H9 (cell line): ENCODE measurements at regions not wholly inside any gene's neighbourhood (a gene's known extent, or its start where the extent isn't known, plus 50 kb on each side); places are given as distances from the start of the nearest gene placed in this dataset.
"Not testable (repeated sequence)": the region's sequence is repeated elsewhere in the genome, so short reads cannot be mapped to it uniquely, and the experiment has no call there.

Source experiments
- DNase-seq: peaks from one replicate; pipeline ENCODE4 v3.0.0-alpha.2; 2017
- H2AFZ ChIP-seq: one replicate; pipeline ENCODE4 v1.6.1; 2013; ENCODE audit warnings: mild to moderate bottlenecking, low read length, control low read depth, moderate library complexity
- H2AK5ac ChIP-seq: 2 replicates; pipeline ENCODE4 v1.6.1; 2013; ENCODE audit warnings: low read length, control low read depth, mixed read lengths; ENCODE audit not compliant: insufficient read length
- H2BK120ac ChIP-seq: one replicate; pipeline ENCODE4 v1.6.1; 2013; ENCODE audit warnings: low read depth, mild to moderate bottlenecking, low read length, control low read depth, inconsistent platforms; ENCODE audit not compliant: poor library complexity, severe bottlenecking
- H2BK12ac ChIP-seq: 2 replicates; pipeline ENCODE4 v1.6.1; 2013; ENCODE audit warnings: low read length, control low read depth, mixed read lengths, low read depth; ENCODE audit not compliant: insufficient read length
- H2BK15ac ChIP-seq: 2 replicates; pipeline ENCODE4 v1.6.1; 2013; ENCODE audit warnings: low read depth, low read length, control low read depth
- H2BK20ac ChIP-seq: one replicate; pipeline ENCODE4 v1.6.1; 2013; ENCODE audit warnings: low read depth, mild to moderate bottlenecking, low read length, control low read depth, inconsistent platforms; ENCODE audit not compliant: poor library complexity, severe bottlenecking
- H2BK5ac ChIP-seq: 2 replicates; pipeline ENCODE4 v1.6.1; 2013; ENCODE audit warnings: low read length, control low read depth, mixed read lengths; ENCODE audit not compliant: insufficient read length
- H3K14ac ChIP-seq: 2 replicates; pipeline ENCODE4 v1.6.1; 2013; ENCODE audit warnings: low read length, control low read depth; ENCODE audit not compliant: insufficient read depth
- H3K18ac ChIP-seq: 2 replicates; pipeline ENCODE4 v1.6.1; 2013; ENCODE audit warnings: low read depth, mild to moderate bottlenecking, mixed read lengths, low read length, control low read depth; ENCODE audit not compliant: insufficient read length
- H3K23ac ChIP-seq: 2 replicates; pipeline ENCODE4 v1.6.1; 2013; ENCODE audit warnings: low read length, control low read depth, mixed read lengths, low read depth; ENCODE audit not compliant: insufficient read length
- H3K23me2 ChIP-seq: 2 replicates; pipeline ENCODE4 v1.6.1; 2013; ENCODE audit warnings: low read depth, mild to moderate bottlenecking, mixed read lengths, low read length, control low read depth; ENCODE audit not compliant: insufficient read length, poor library complexity, severe bottlenecking
- H3K27ac ChIP-seq: 2 replicates; pipeline ENCODE4 v1.5.1; 2013; ENCODE audit warnings: low read length, control low read depth, mixed read lengths, low read depth; ENCODE audit not compliant: insufficient read length
- H3K27me3 ChIP-seq: 2 replicates; pipeline ENCODE4 v1.6.1; 2013; ENCODE audit warnings: low read length, control low read depth, inconsistent platforms; ENCODE audit not compliant: insufficient read depth
- H3K4ac ChIP-seq: 2 replicates; pipeline ENCODE4 v1.6.1; 2013; ENCODE audit warnings: low read depth, mild to moderate bottlenecking, control low read depth, inconsistent platforms, low read length, moderate library complexity
- H3K4me1 ChIP-seq: 2 replicates; pipeline ENCODE4 v1.6.1; 2013; ENCODE audit warnings: low read length, control low read depth, inconsistent platforms; ENCODE audit not compliant: insufficient read depth
- H3K4me2 ChIP-seq: 2 replicates; pipeline ENCODE4 v1.6.1; 2013; ENCODE audit warnings: low read length, control low read depth, mixed read lengths; ENCODE audit not compliant: insufficient read length, insufficient read depth
- H3K56ac ChIP-seq: 2 replicates; pipeline ENCODE4 v1.6.1; 2013; ENCODE audit warnings: low read depth, mild to moderate bottlenecking, mixed read lengths, low read length, control low read depth; ENCODE audit not compliant: insufficient read length
- H3K79me1 ChIP-seq: 2 replicates; pipeline ENCODE4 v1.6.1; 2013; ENCODE audit warnings: low read depth, mild to moderate bottlenecking, moderate library complexity, low read length, control low read depth, inconsistent platforms; ENCODE audit not compliant: insufficient read depth, poor library complexity, severe bottlenecking
- H3K79me2 ChIP-seq: 2 replicates; pipeline ENCODE4 v1.6.1; 2013; ENCODE audit warnings: low read length, control low read depth, inconsistent platforms; ENCODE audit not compliant: insufficient read depth
- H3K9ac ChIP-seq: 2 replicates; pipeline ENCODE4 v1.6.1; 2013; ENCODE audit warnings: low read length, control low read depth, mixed read lengths; ENCODE audit not compliant: insufficient read length; ENCODE audit errors: extremely low read depth
- H3K9me3 ChIP-seq: one replicate; pipeline ENCODE4 v1.6.1; 2013; ENCODE audit warnings: low read depth, low read length, inconsistent platforms; ENCODE audit not compliant: control insufficient read depth
- H3T11ph ChIP-seq: one replicate; pipeline ENCODE4 v1.6.1; 2013; ENCODE audit warnings: mild to moderate bottlenecking, low read length, control low read depth, inconsistent platforms
- H4K20me1 ChIP-seq: one replicate; pipeline ENCODE4 v1.6.1; 2013; ENCODE audit not compliant: control insufficient read depth, insufficient read length, insufficient read depth
- H4K5ac ChIP-seq: 2 replicates; pipeline ENCODE4 v1.6.1; 2013; ENCODE audit warnings: low read depth, mild to moderate bottlenecking, mixed read lengths, low read length, control low read depth; ENCODE audit not compliant: insufficient read length
- H4K8ac ChIP-seq: replicated peaks from 2 replicates; pipeline ENCODE4 v1.6.1; 2013; ENCODE audit warnings: low read length, control low read depth, mixed read lengths, low read depth; ENCODE audit not compliant: insufficient read length
- H4K91ac ChIP-seq: 2 replicates; pipeline ENCODE4 v1.6.1; 2013; ENCODE audit warnings: low read depth, mild to moderate bottlenecking, moderate library complexity, mixed read lengths, low read length, control low read depth; ENCODE audit not compliant: insufficient read length
- H3K27ac Mint-ChIP-seq, 3 experiments: 2 replicates in 2 of 3; 3 replicates in 1 of 3; pipeline ENCODE4 v1.8.0; 2020 to 2021; ENCODE audit warnings: mixed read lengths in 3 of 3, mild to moderate bottlenecking in 1 of 3, moderate library complexity in 1 of 3
- H3K27me3 Mint-ChIP-seq: 2 replicates; pipeline ENCODE4 v1.8.0; 2021; ENCODE audit warnings: low read depth, mild to moderate bottlenecking, moderate library complexity, mixed read lengths
- H3K36me3 Mint-ChIP-seq, 3 experiments: 2 replicates in 2 of 3; 3 replicates in 1 of 3; pipeline ENCODE4 v1.8.0; 2020 to 2021; ENCODE audit warnings: low read depth in 3 of 3, mixed read lengths in 3 of 3; ENCODE audit not compliant: insufficient read depth in 1 of 3
- H3K4me1 Mint-ChIP-seq, 2 experiments: 2 replicates each; pipeline ENCODE4 v1.8.0; 2020; ENCODE audit warnings: mixed read lengths in 2 of 2
- H3K4me3 Mint-ChIP-seq, 2 experiments: 2 replicates in 1 of 2; 3 replicates in 1 of 2; pipeline ENCODE4 v1.8.0; 2020 to 2021; ENCODE audit warnings: mild to moderate bottlenecking in 2 of 2, mixed read lengths in 2 of 2, moderate library complexity in 1 of 2
- H3K9me3 Mint-ChIP-seq, 2 experiments: 2 replicates in 1 of 2; 3 replicates in 1 of 2; pipeline ENCODE4 v1.8.0; 2020; ENCODE audit warnings: mild to moderate bottlenecking in 2 of 2, mixed read lengths in 2 of 2, moderate library complexity in 1 of 2
- WGBS: extraction: QIAGEN DNeasy Blood & Tissue Kit; methylation state at CpG from one replicate; pipeline ENCODE4 v1.1.7; 2013; ENCODE audit warnings: missing lambda C conversion rate, low lambda C conversion rate, mixed read lengths; ENCODE audit not compliant: insufficient read length; ENCODE audit errors: extremely low coverage; 5-methylcytosine and 5-hydroxymethylcytosine counted together
- TF ChIP-seq, protein P1 (sequence below): fragments of 200-600 bp; sonication (generic); conservative IDR thresholded peaks from 3 replicates; pipeline ENCODE4 v1.8.0; 2021; ENCODE audit warnings: antibody characterized with exemption, mild to moderate bottlenecking

DNA sequence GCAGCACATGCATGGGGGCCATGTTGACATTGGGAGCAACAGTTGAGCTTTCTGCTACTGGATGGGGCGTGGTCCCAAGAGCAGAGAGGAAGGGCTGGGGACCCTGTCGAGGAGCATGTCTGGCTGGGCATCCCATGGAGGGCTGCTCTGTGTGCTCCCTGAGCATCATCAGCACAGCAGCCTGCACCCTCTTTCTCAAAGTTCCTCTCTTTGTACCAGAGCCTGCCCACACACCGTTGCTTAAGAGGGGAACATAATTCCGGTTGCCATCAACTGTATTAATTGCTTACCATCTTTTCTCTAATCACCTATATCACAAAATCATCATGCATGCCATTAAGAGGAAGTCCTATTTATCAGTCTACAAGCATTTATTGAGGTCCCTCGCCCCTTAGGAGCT lies 55.2 kb upstream of the DIRAS2 start:
- Mint-ChIP-seq H3K4me1 (peaks cover 3 to 4% of the 10 kb centered on the region in 2 experiments; a peak in 2 of 4 replicates), H3K27me3 (peaks cover 14% of the 10 kb centered on the region), H3K9me3 (no peaks in the 10 kb centered on the region; a peak in 1 of 5 replicates), H3K36me3 (no peaks in the 10 kb centered on the region), H3K4me3 (no peak overlapping the region), H3K27ac (no peak overlapping the region)
- Histone ChIP-seq H2BK5ac (no peak overlapping the region), H3T11ph (no peak overlapping the region), H3K23ac (no peak overlapping the region), H3K18ac (no peak overlapping the region), H3K27me3 (no peaks in the 10 kb centered on the region), H4K5ac (no peak overlapping the region), H3K9me3 (no peaks in the 10 kb centered on the region), H2BK120ac (no peak overlapping the region), H2AK5ac (no peak overlapping the region), H4K8ac (no peak overlapping the region), H2BK15ac (no peak overlapping the region), H3K56ac (no peak overlapping the region), H4K20me1 (no peaks in the 10 kb centered on the region), H3K14ac (no peak overlapping the region), H2BK20ac (no peak overlapping the region), H4K91ac (no peak overlapping the region), H3K27ac (no peak overlapping the region), H3K9ac (no peak overlapping the region), H3K4ac (no peak overlapping the region), H2AFZ (no peak overlapping the region), H3K23me2 (no peaks in the 10 kb centered on the region), H3K4me2 (no peak overlapping the region), H3K79me1 (no peaks in the 10 kb centered on the region), H3K79me2 (no peaks in the 10 kb centered on the region), H2BK12ac (no peak overlapping the region), H3K4me1 (no peaks in the 10 kb centered on the region)
- TF ChIP-seq, protein P1, sequence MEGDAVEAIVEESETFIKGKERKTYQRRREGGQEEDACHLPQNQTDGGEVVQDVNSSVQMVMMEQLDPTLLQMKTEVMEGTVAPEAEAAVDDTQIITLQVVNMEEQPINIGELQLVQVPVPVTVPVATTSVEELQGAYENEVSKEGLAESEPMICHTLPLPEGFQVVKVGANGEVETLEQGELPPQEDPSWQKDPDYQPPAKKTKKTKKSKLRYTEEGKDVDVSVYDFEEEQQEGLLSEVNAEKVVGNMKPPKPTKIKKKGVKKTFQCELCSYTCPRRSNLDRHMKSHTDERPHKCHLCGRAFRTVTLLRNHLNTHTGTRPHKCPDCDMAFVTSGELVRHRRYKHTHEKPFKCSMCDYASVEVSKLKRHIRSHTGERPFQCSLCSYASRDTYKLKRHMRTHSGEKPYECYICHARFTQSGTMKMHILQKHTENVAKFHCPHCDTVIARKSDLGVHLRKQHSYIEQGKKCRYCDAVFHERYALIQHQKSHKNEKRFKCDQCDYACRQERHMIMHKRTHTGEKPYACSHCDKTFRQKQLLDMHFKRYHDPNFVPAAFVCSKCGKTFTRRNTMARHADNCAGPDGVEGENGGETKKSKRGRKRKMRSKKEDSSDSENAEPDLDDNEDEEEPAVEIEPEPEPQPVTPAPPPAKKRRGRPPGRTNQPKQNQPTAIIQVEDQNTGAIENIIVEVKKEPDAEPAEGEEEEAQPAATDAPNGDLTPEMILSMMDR, result no peak
- WGBS, result no CpG with 5 or more reads among the region's 5 CpGs
- DNase-seq, result no peak

DNA sequence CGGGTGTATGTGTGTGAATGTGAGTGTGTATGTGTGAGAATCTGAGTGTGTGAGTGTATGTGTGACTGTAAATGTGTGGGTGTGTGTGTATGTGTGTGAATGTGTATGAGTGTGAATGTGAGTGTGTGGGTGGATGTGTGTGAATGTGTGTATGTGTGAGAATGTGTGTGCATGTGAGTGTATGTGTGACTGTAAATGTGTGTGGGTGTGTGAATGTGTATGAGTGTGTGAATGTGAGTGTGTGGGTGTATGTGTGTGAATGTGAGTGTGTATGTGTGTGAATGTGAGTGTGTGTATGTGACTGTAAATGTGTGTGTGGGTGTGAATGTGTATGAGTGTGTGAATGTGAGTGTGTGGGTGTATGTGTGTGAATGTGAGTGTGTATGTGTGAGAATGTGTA lies 51.6 kb upstream of the DIRAS2 start:
- not testable (repeated sequence) for H3K9me3 ChIP-seq, H3K18ac ChIP-seq, H4K20me1 ChIP-seq, H3K27me3 ChIP-seq, H3K4me3 Mint-ChIP-seq, H3K4me2 ChIP-seq, H3K56ac ChIP-seq, H2AFZ ChIP-seq, H4K8ac ChIP-seq, H2BK5ac ChIP-seq, H3K4me1 ChIP-seq, H3K4ac ChIP-seq, H3K4me1 Mint-ChIP-seq, H3K23ac ChIP-seq, H2AK5ac ChIP-seq, H3K23me2 ChIP-seq, H2BK120ac ChIP-seq, H2BK20ac ChIP-seq, H4K5ac ChIP-seq, H3K79me2 ChIP-seq, H2BK12ac ChIP-seq, H3T11ph ChIP-seq, H4K91ac ChIP-seq, H3K14ac ChIP-seq, H3K27ac ChIP-seq, H3K27ac Mint-ChIP-seq, H3K27me3 Mint-ChIP-seq, H2BK15ac ChIP-seq, H3K36me3 Mint-ChIP-seq, H3K79me1 ChIP-seq, DNase-seq, H3K9me3 Mint-ChIP-seq, H3K9ac ChIP-seq
- 100% methylated on average over 1 of the region's 1 CpG for WGBS
